NCI-H2227 (cell line): ENCODE measurements at regions not wholly inside any gene's neighbourhood (a gene's known extent, or its start where the extent isn't known, plus 50 kb on each side); places are given as distances from the start of the nearest gene placed in this dataset.

Source experiments
- DNase-seq: peaks from one replicate; lab custom pipeline; 2025; ENCODE audit not compliant: unreplicated experiment; lab: John Stamatoyannopoulos, UW

- DNase-seq, result no peak
These were observed 119.6 kb downstream of the MTX2 start for GRCh38 chr2:176388861-176389260.

GRCh38 chr2:176390276-176391147, 121.3 kb downstream of the MTX2 start:
- no peak for DNase-seq

- no peak for DNase-seq
These were observed 121.8 kb downstream of the MTX2 start for GRCh38 chr2:176391148-176391419.

- DNase-seq, result no peak
These were observed 123.0 kb downstream of the MTX2 start for GRCh38 chr2:176392249-176392648.

- DNase-seq, result no peak
These were observed 123.6 kb downstream of the MTX2 start for GRCh38 chr2:176392744-176393414.

- no peak for DNase-seq
These were observed 126.1 kb downstream of the MTX2 start for GRCh38 chr2:176395273-176395854.

- DNase-seq, result no peak
These were observed 129.2 kb downstream of the MTX2 start for GRCh38 chr2:176398243-176399073.

- no peak for DNase-seq
These were observed 129.9 kb downstream of the MTX2 start for GRCh38 chr2:176399074-176399598.

- no peak for DNase-seq
These were observed 136.2 kb downstream of the MTX2 start for GRCh38 chr2:176405477-176405876.

GRCh38 chr2:176407706-176408105, 138.5 kb downstream of the MTX2 start:
- no peak for DNase-seq

GRCh38 chr2:176409671-176410070, 140.4 kb downstream of the MTX2 start:
- no peak for DNase-seq

GRCh38 chr2:176412136-176412535, 142.9 kb downstream of the MTX2 start:
- no peak for DNase-seq

GRCh38 chr2:176413786-176414185, 144.5 kb downstream of the MTX2 start:
- no peak for DNase-seq

GRCh38 chr2:176414641-176415040, 145.4 kb downstream of the MTX2 start:
- no peak for DNase-seq

- no peak for DNase-seq
These were observed 146.1 kb downstream of the MTX2 start for GRCh38 chr2:176415174-176415895.

GRCh38 chr2:176415937-176416499, 146.8 kb downstream of the MTX2 start:
- DNase-seq, result no peak

- no peak for DNase-seq
These were observed 149.5 kb downstream of the MTX2 start for GRCh38 chr2:176418768-176419167.

GRCh38 chr2:176419591-176420071, 150.4 kb downstream of the MTX2 start:
- DNase-seq, result no peak

- no peak for DNase-seq
These were observed 152.2 kb downstream of the MTX2 start for GRCh38 chr2:176421297-176422050.
